ENCODE measurements at regions not wholly inside any gene's neighbourhood (a gene's known extent, or its start where the extent isn't known, plus 50 kb on each side); places are given as distances from the start of the nearest gene placed in this dataset.
"Not testable (repeated sequence)": the region's sequence is repeated elsewhere in the genome, so short reads cannot be mapped to it uniquely, and the experiment has no call there.

- H3K4me2 ChIP-seq (ENCODE audit: low read length), result no peak overlapping the region
- no peaks in the 10 kb centered on the region for H3K27me3 ChIP-seq (ENCODE audit: control insufficient read depth, insufficient read depth, low read length)
- H3K27ac ChIP-seq, result no peak overlapping the region
- no peaks in the 10 kb centered on the region for H3K4me1 ChIP-seq
- H3K9me3 ChIP-seq (ENCODE audit: control insufficient read depth, low read length), result no peaks in the 10 kb centered on the region
- no peaks in the 10 kb centered on the region for H3K79me2 ChIP-seq
- H3K36me3 ChIP-seq (ENCODE audit: control insufficient read depth, insufficient read depth, low read length), result no peaks in the 10 kb centered on the region
- TF ChIP-seq CTCF (IDR thresholded peaks at IDR 0.05), result no peak
- H3K9ac ChIP-seq, result no peak overlapping the region
- no peak overlapping the region for H3K4me3 ChIP-seq (ENCODE audit: low read depth, low read length)
- H2AFZ ChIP-seq, result no peak overlapping the region
Observed at GRCh38 chr5:90223756-90224155, 185.8 kb downstream of the CETN3 start.

GRCh38 chr5:90221951-90222350 is 187.6 kb downstream of the CETN3 start:
- Histone ChIP-seq H3K27ac (no peak overlapping the region), H3K79me2 (no peaks in the 10 kb centered on the region)
- TF ChIP-seq CTCF (IDR thresholded peaks at IDR 0.05), result no peak

GRCh38 chr5:90220554-90220953 is 189.0 kb downstream of the CETN3 start:
- no peaks in the 10 kb centered on the region for H3K36me3 ChIP-seq (ENCODE audit: control insufficient read depth, insufficient read depth, low read length)
- H3K9ac ChIP-seq, result no peak overlapping the region
- no peak overlapping the region for H3K4me2 ChIP-seq (ENCODE audit: low read length)
- H3K79me2 ChIP-seq, result no peaks in the 10 kb centered on the region
- no peaks in the 10 kb centered on the region for H3K27me3 ChIP-seq (ENCODE audit: control insufficient read depth, insufficient read depth, low read length)
- no peaks in the 10 kb centered on the region for H3K4me1 ChIP-seq
- no peak for TF ChIP-seq CTCF (IDR thresholded peaks at IDR 0.05)
- no peak overlapping the region for H3K4me3 ChIP-seq (ENCODE audit: low read depth, low read length)
- no peak overlapping the region for H2AFZ ChIP-seq
- H3K9me3 ChIP-seq (ENCODE audit: control insufficient read depth, low read length), result no peaks in the 10 kb centered on the region
- H3K27ac ChIP-seq, result no peak overlapping the region

More at GRCh38 chr5:90221951-90222350, 187.6 kb downstream of the CETN3 start:
- Histone ChIP-seq H3K36me3 (ENCODE audit: control insufficient read depth, insufficient read depth, low read length) (no peaks in the 10 kb centered on the region), H3K4me2 (ENCODE audit: low read length) (no peak overlapping the region), H3K27me3 (ENCODE audit: control insufficient read depth, insufficient read depth, low read length) (no peaks in the 10 kb centered on the region), H3K4me1 (no peaks in the 10 kb centered on the region), H3K9me3 (ENCODE audit: control insufficient read depth, low read length) (no peaks in the 10 kb centered on the region), H2AFZ (no peak overlapping the region), H3K9ac (no peak overlapping the region), H3K4me3 (ENCODE audit: low read depth, low read length) (no peak overlapping the region)

GRCh38 chr5:90214991-90215390 is 194.6 kb downstream of the CETN3 start:
- H3K4me2 ChIP-seq (ENCODE audit: low read length), result no peak overlapping the region
- no peak overlapping the region for H3K4me3 ChIP-seq (ENCODE audit: low read depth, low read length)
- no peaks in the 10 kb centered on the region for H3K36me3 ChIP-seq (ENCODE audit: control insufficient read depth, insufficient read depth, low read length)
- H3K4me1 ChIP-seq, result no peaks in the 10 kb centered on the region
- no peaks in the 10 kb centered on the region for H3K79me2 ChIP-seq
- H3K27me3 ChIP-seq (ENCODE audit: control insufficient read depth, insufficient read depth, low read length), result no peaks in the 10 kb centered on the region
- H3K9ac ChIP-seq, result no peak overlapping the region
- TF ChIP-seq CTCF (IDR thresholded peaks at IDR 0.05), result no peak
- no peaks in the 10 kb centered on the region for H3K9me3 ChIP-seq (ENCODE audit: control insufficient read depth, low read length)
- no peak overlapping the region for H3K27ac ChIP-seq
- no peak overlapping the region for H2AFZ ChIP-seq

GRCh38 chr5:90208323-90208722 is 201.2 kb downstream of the CETN3 start:
- H3K9ac ChIP-seq; H3K4me1 ChIP-seq; H3K27me3 ChIP-seq (ENCODE audit: control insufficient read depth, insufficient read depth, low read length); H3K27ac ChIP-seq; H3K9me3 ChIP-seq (ENCODE audit: control insufficient read depth, low read length); H2AFZ ChIP-seq; H3K4me3 ChIP-seq (ENCODE audit: low read depth, low read length); H3K79me2 ChIP-seq; H3K4me2 ChIP-seq (ENCODE audit: low read length); H3K36me3 ChIP-seq (ENCODE audit: control insufficient read depth, insufficient read depth, low read length): not testable (repeated sequence)

Data from parathyroid adenoma (tissue), 2 donors.